GM12878 (cell line): ENCODE measurements at regions not wholly inside any gene's neighbourhood (a gene's known extent, or its start where the extent isn't known, plus 50 kb on each side); places are given as distances from the start of the nearest gene placed in this dataset.

Experiments
- ATAC-seq: fragments of 200-7000 bp; cut with Tn5 transposase; 3 replicates; pipeline ENCODE4 v1.9.1; 2020; ENCODE audit warnings: mild to moderate bottlenecking, moderate library complexity
- BruUV-seq: library from RNA; stranded (reverse); fragments of 400-500 nt; replicated peaks from 2 replicates; lab custom pipeline; 2021; lab: Mats Ljungman, UMichigan
- CTCF ChIA-PET: fragments of 300-600 bp; sonication (Branson Sonifier 250); formaldehyde crosslinking; extraction: SDS; loops from one replicate; lab custom pipeline; 2021; ENCODE audit warnings: inconsistent platforms; lab: Yijun Ruan, JAX
- POLR2A ChIA-PET: fragments of 350-600 bp; formaldehyde crosslinking; extraction: SDS; loops from one replicate; lab custom pipeline; 2021; ENCODE audit warnings: inconsistent platforms; lab: Charles Lee
- RAD21 ChIA-PET: fragments of 300-600 bp; sonication (Branson Sonifier 250); formaldehyde crosslinking; loops from one replicate; lab custom pipeline; 2023; ENCODE audit warnings: antibody characterized with exemption; ENCODE audit not compliant: unreplicated experiment; lab: Charles Lee
- SMC1A ChIA-PET: fragments of 300-600 bp; sonication (Branson Sonifier 250); formaldehyde crosslinking; loops from one replicate; lab custom pipeline; 2023; ENCODE audit not compliant: unreplicated experiment, uncharacterized antibody; lab: Charles Lee
- DNase-seq: peaks from one replicate; pipeline ENCODE4 v3.0.0-alpha.2; 2011; ENCODE audit warnings: low read depth, low spot score
- FAIRE-seq: peaks from 3 replicates; lab custom pipeline; 2011; peaks lifted over from hg19 to GRCh38; lab: Jason Lieb, UNC
- H2AFZ ChIP-seq: 2 replicates; pipeline ENCODE4 v1.6.0; 2011; ENCODE audit warnings: low read depth, low read length, control low read depth; ENCODE audit not compliant: control insufficient read depth
- H3K27ac ChIP-seq: 2 replicates; pipeline ENCODE4 v1.5.1; 2011; ENCODE audit warnings: control low read depth; ENCODE audit not compliant: control insufficient read depth, insufficient read depth
- H3K27me3 ChIP-seq, 2 experiments: replicated peaks in 1 of 2; 2 replicates each; pipeline versions ENCODE4 v1.6.0 to v1.6.1; 2011; ENCODE audit warnings: low read length in 1 of 2; ENCODE audit not compliant: control insufficient read depth in 2 of 2, insufficient read depth in 2 of 2
- H3K36me3 ChIP-seq, 2 experiments: 2 replicates each; pipeline ENCODE4 v1.5.1; 2011; ENCODE audit warnings: low read length in 1 of 2; ENCODE audit not compliant: control insufficient read depth in 2 of 2, insufficient read depth in 2 of 2
- H3K4me1 ChIP-seq: 2 replicates; pipeline ENCODE4 v1.6.1; 2011; ENCODE audit warnings: mild to moderate bottlenecking, low read length, moderate library complexity, mixed read lengths; ENCODE audit not compliant: control insufficient read depth, insufficient read depth
- H3K4me2 ChIP-seq: 2 replicates; pipeline ENCODE4 v1.6.0; 2011; ENCODE audit warnings: control low read depth; ENCODE audit not compliant: control insufficient read depth, insufficient read depth
- H3K4me3 ChIP-seq: fragments of 200-600 bp; sonication (generic); 2 replicates; pipeline ENCODE4 v1.5.1; 2016
- H3K79me2 ChIP-seq: 2 replicates; pipeline ENCODE4 v1.6.0; 2011; ENCODE audit warnings: low read length; ENCODE audit not compliant: control insufficient read depth, insufficient read depth
- H3K9ac ChIP-seq: 2 replicates; pipeline ENCODE4 v1.8.0; 2011; ENCODE audit warnings: low read length, control low read depth, mixed read lengths; ENCODE audit not compliant: control insufficient read depth, insufficient read depth
- H3K9me3 ChIP-seq: replicated peaks from 3 replicates; pipeline ENCODE4 v1.5.1; 2011; ENCODE audit warnings: mild to moderate bottlenecking, low read length; ENCODE audit not compliant: control insufficient read depth, insufficient read depth
- H4K20me1 ChIP-seq: 2 replicates; pipeline ENCODE4 v1.6.0; 2011; ENCODE audit not compliant: control insufficient read depth, insufficient read depth
- DPF2 ChIP-seq: fragments of 450-650 bp; IDR thresholded peaks from 2 replicates; pipeline ENCODE4 v1.6.1; 2017; ENCODE audit warnings: mild to moderate bottlenecking
- FOS ChIP-seq: IDR thresholded peaks from 3 replicates; pipeline ENCODE4 v1.6.1; 2011; ENCODE audit warnings: borderline replicate concordance; ENCODE audit not compliant: insufficient read length; ENCODE audit errors: extremely low read depth
- GABPA ChIP-seq: IDR thresholded peaks from 2 replicates; pipeline ENCODE4 v1.6.1; 2014; ENCODE audit warnings: antibody characterized with exemption, low read depth, mild to moderate bottlenecking, inconsistent platforms
- LARP7 ChIP-seq: fragments of 450-650 bp; IDR thresholded peaks from 2 replicates; pipeline ENCODE4 v1.6.1; 2017; ENCODE audit warnings: mild to moderate bottlenecking
- MYB ChIP-seq: fragments of 150-350 bp; IDR thresholded peaks from 2 replicates; pipeline ENCODE4 v1.6.1; 2014; ENCODE audit warnings: mild to moderate bottlenecking, low read depth, low read length, borderline replicate concordance
- NFXL1 ChIP-seq: fragments of 450-650 bp; IDR thresholded peaks from 2 replicates; pipeline ENCODE4 v1.6.1; 2017; ENCODE audit warnings: antibody characterized with exemption, mild to moderate bottlenecking, borderline replicate concordance
- SIN3A ChIP-seq: IDR thresholded peaks from 2 replicates; pipeline ENCODE4 v1.6.1; 2012; ENCODE audit warnings: low read depth, low read length, improper control_type of control experiment
- SRF ChIP-seq, 2 experiments: IDR thresholded peaks; 2 replicates each; pipeline ENCODE4 v1.6.1; 2011; ENCODE audit warnings: low read depth in 2 of 2, low read length in 2 of 2, mild to moderate bottlenecking in 1 of 2, moderate library complexity in 1 of 2
- STAT3 ChIP-seq: IDR thresholded peaks from 2 replicates; pipeline ENCODE4 v1.6.1; 2011; ENCODE audit warnings: low read depth, low read length, improper control_type of control experiment
- ZBED1 ChIP-seq: IDR thresholded peaks from 2 replicates; pipeline ENCODE4 v1.6.1; 2016; ENCODE audit warnings: borderline replicate concordance
- in situ Hi-C: fragments of 300-500 bp; cut with MboI; formaldehyde crosslinking; loops from 9 replicates; pipeline ENCODE4 v1.14.3; 2018; ENCODE audit warnings: mixed read lengths
- intact Hi-C: fragments of 100-400 bp; cut with micrococcal nuclease; formaldehyde crosslinking; loops from one replicate; pipeline ENCODE4 v1.14.2; 2022; ENCODE audit not compliant: unreplicated experiment
- TF ChIP-seq, protein P1 (sequence below): fragments of 450-650 bp; IDR thresholded peaks from 2 replicates; pipeline ENCODE4 v1.6.1; 2016; ENCODE audit warnings: mild to moderate bottlenecking
- TF ChIP-seq, protein P2 (sequence below): fragments of 450-650 bp; formaldehyde crosslinking; IDR thresholded peaks from 2 replicates; pipeline ENCODE4 v1.4.0; 2020; ENCODE audit warnings: mild to moderate bottlenecking, moderate library complexity
- TF ChIP-seq, protein P3 (sequence below): IDR thresholded peaks from 2 replicates; pipeline ENCODE4 v1.6.1; 2011; ENCODE audit warnings: borderline replicate concordance, low read depth, mild to moderate bottlenecking, moderate library complexity, low read length; ENCODE audit not compliant: insufficient read depth, poor library complexity, severe bottlenecking
- TF ChIP-seq, protein P4 (sequence below): IDR thresholded peaks from 2 replicates; pipeline ENCODE4 v1.6.1; 2012; ENCODE audit warnings: low read depth, low read length, improper control_type of control experiment

DNA sequence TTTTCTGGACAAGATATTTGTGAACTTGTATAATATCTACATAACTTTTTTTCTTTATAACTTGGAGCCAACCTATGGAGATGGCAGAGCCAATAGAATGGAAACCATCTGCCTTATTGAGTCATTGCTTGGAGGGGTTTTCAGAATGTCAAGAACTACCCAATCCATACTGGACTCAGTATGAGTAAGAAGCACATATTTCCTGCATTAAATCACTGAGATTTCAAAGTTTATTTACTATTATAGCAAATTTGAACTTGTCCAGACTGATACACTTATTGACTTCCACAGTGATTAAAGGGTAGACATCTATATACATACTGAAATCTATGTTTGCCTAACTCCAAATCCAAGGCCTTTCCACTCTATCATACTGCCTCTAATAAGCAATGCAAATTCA is 704.0 kb downstream of the KCNA4 start:
- H3K4me3 ChIP-seq, result no peak overlapping the region
- CTCF ChIA-PET, result no interaction called here
- H3K4me1 ChIP-seq, result no peaks in the 10 kb centered on the region
- RAD21 ChIA-PET, result no interaction called here
- TF ChIP-seq ZBED1, result no peak
- TF ChIP-seq STAT3, result no peak
- no peak for TF ChIP-seq DPF2
- TF ChIP-seq, protein P1, sequence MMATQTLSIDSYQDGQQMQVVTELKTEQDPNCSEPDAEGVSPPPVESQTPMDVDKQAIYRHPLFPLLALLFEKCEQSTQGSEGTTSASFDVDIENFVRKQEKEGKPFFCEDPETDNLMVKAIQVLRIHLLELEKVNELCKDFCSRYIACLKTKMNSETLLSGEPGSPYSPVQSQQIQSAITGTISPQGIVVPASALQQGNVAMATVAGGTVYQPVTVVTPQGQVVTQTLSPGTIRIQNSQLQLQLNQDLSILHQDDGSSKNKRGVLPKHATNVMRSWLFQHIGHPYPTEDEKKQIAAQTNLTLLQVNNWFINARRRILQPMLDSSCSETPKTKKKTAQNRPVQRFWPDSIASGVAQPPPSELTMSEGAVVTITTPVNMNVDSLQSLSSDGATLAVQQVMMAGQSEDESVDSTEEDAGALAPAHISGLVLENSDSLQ, result no peak
- TF ChIP-seq, protein P2, sequence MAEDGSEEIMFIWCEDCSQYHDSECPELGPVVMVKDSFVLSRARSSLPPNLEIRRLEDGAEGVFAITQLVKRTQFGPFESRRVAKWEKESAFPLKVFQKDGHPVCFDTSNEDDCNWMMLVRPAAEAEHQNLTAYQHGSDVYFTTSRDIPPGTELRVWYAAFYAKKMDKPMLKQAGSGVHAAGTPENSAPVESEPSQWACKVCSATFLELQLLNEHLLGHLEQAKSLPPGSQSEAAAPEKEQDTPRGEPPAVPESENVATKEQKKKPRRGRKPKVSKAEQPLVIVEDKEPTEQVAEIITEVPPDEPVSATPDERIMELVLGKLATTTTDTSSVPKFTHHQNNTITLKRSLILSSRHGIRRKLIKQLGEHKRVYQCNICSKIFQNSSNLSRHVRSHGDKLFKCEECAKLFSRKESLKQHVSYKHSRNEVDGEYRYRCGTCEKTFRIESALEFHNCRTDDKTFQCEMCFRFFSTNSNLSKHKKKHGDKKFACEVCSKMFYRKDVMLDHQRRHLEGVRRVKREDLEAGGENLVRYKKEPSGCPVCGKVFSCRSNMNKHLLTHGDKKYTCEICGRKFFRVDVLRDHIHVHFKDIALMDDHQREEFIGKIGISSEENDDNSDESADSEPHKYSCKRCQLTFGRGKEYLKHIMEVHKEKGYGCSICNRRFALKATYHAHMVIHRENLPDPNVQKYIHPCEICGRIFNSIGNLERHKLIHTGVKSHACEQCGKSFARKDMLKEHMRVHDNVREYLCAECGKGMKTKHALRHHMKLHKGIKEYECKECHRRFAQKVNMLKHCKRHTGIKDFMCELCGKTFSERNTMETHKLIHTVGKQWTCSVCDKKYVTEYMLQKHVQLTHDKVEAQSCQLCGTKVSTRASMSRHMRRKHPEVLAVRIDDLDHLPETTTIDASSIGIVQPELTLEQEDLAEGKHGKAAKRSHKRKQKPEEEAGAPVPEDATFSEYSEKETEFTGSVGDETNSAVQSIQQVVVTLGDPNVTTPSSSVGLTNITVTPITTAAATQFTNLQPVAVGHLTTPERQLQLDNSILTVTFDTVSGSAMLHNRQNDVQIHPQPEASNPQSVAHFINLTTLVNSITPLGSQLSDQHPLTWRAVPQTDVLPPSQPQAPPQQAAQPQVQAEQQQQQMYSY (CRISPR knock-in tag), result no peak
- TF ChIP-seq SIN3A, result no peak
- TF ChIP-seq, protein P3, sequence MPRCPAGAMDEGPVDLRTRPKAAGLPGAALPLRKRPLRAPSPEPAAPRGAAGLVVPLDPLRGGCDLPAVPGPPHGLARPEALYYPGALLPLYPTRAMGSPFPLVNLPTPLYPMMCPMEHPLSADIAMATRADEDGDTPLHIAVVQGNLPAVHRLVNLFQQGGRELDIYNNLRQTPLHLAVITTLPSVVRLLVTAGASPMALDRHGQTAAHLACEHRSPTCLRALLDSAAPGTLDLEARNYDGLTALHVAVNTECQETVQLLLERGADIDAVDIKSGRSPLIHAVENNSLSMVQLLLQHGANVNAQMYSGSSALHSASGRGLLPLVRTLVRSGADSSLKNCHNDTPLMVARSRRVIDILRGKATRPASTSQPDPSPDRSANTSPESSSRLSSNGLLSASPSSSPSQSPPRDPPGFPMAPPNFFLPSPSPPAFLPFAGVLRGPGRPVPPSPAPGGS, result no peak
- TF ChIP-seq, protein P4, sequence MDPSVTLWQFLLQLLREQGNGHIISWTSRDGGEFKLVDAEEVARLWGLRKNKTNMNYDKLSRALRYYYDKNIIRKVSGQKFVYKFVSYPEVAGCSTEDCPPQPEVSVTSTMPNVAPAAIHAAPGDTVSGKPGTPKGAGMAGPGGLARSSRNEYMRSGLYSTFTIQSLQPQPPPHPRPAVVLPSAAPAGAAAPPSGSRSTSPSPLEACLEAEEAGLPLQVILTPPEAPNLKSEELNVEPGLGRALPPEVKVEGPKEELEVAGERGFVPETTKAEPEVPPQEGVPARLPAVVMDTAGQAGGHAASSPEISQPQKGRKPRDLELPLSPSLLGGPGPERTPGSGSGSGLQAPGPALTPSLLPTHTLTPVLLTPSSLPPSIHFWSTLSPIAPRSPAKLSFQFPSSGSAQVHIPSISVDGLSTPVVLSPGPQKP, result no peak
- TF ChIP-seq GABPA, result no peak
- no peak for TF ChIP-seq SRF (IDR thresholded peaks at IDR 0.05; ENCODE audit: low read depth in 2 of 2, low read length in 2 of 2)
- no peak for TF ChIP-seq FOS
- TF ChIP-seq LARP7, result no peak
- no peak for TF ChIP-seq MYB
- no peak for TF ChIP-seq NFXL1
- no peaks in the 10 kb centered on the region for H4K20me1 ChIP-seq
- in situ Hi-C loops, result no loop called here
- no peak for FAIRE-seq
- no peak overlapping the region for H3K4me2 ChIP-seq
- no peak overlapping the region for H3K9ac ChIP-seq
- ATAC-seq, result no peak
- H3K79me2 ChIP-seq, result no peaks in the 10 kb centered on the region
- no peaks in the 10 kb centered on the region for H3K9me3 ChIP-seq
- H3K27me3 ChIP-seq, result no peaks in the 10 kb centered on the region
- no peak overlapping the region for H3K27ac ChIP-seq
- H3K36me3 ChIP-seq, result no peaks in the 10 kb centered on the region
- no peak for DNase-seq
- intact Hi-C loops, result no loop called here
- BruUV-seq, result no TSS peak
- SMC1A ChIA-PET, result interaction anchor here (0.9 kb wide), 2 partner anchors 13 to 18 kb away, joined by 3 read pairs; no protein-coding TSS in a partner anchor
- no peak overlapping the region for H2AFZ ChIP-seq
- POLR2A ChIA-PET, result no interaction called here
